ENCODE measurements at regions not wholly inside any gene's neighbourhood (a gene's known extent, or its start where the extent isn't known, plus 50 kb on each side); places are given as distances from the start of the nearest gene placed in this dataset.

GRCh38 chr7:88490874-88491273 lies 184.2 kb upstream of the STEAP4 start:
- Histone ChIP-seq H3K9ac (replicated peaks; ENCODE audit: extremely low read depth, insufficient read depth, low read length) (no peak overlapping the region), H3K36me3 (ENCODE audit: control insufficient read depth in 2 of 2, extremely low read depth in 1 of 2, insufficient read depth in 2 of 2, low read length in 2 of 2) (no peaks in the 10 kb centered on the region), H2AFZ (ENCODE audit: low read depth, low read length) (no peak overlapping the region), H3K27ac (ENCODE audit: insufficient read depth, low read depth, low read length) (no peak overlapping the region), H4K20me1 (replicated peaks; ENCODE audit: control insufficient read depth, extremely low read depth, insufficient read depth, low read length) (no peaks in the 10 kb centered on the region), H3K27me3 (ENCODE audit: control insufficient read depth in 2 of 2, insufficient read depth in 2 of 2, low read length in 2 of 2) (no peaks in the 10 kb centered on the region), H3K9me3 (replicated peaks; ENCODE audit: control insufficient read depth, insufficient read depth, low read length) (no peaks in the 10 kb centered on the region), H3K79me2 (ENCODE audit: control insufficient read depth, insufficient read depth, low read length) (no peaks in the 10 kb centered on the region), H3K4me3 (replicated peaks in 1 of 3; ENCODE audit: insufficient read depth in 1 of 3, low read depth in 1 of 3, low read length in 3 of 3) (no peak overlapping the region), H3K4me1 (ENCODE audit: control insufficient read depth, extremely low read depth, insufficient read depth, low read length) (no peaks in the 10 kb centered on the region), H3K9me1 (replicated peaks; ENCODE audit: control insufficient read depth, extremely low read depth, insufficient read depth, low read length) (no peaks in the 10 kb centered on the region), H3K4me2 (ENCODE audit: insufficient read depth, low read length) (no peak overlapping the region)
- intact Hi-C loops (cut with micrococcal nuclease): no loop called here
- DNase-seq (ENCODE audit: low read depth, low spot score) (no peak), FAIRE-seq (no peak)
- ChIA-PET CTCF (no interaction called here), POLR2A (no interaction called here)
- BruUV-seq (replicated peaks): no TSS peak
- TF ChIP-seq FOS (IDR thresholded peaks at IDR 0.05; ENCODE audit: borderline replicate concordance, insufficient read depth, low read length) (no peak), CTCF (IDR thresholded peaks at IDR 0.05; ENCODE audit: extremely low read depth in 1 of 2, insufficient read depth in 1 of 2, low read depth in 1 of 2, low read length in 2 of 2) (no peak), POLR2AphosphoS5 (IDR thresholded peaks at IDR 0.05; ENCODE audit: insufficient read depth, low read depth, low read length) (no peak), POLR2A (IDR thresholded peaks at IDR 0.05; ENCODE audit: low read depth, low read length) (no peak), JUN (IDR thresholded peaks at IDR 0.05; ENCODE audit: borderline replicate concordance, insufficient read depth, insufficient read length, low read depth) (no peak), MAX (IDR thresholded peaks at IDR 0.05; ENCODE audit: insufficient read depth, insufficient read length) (no peak), GATA2 (IDR thresholded peaks at IDR 0.05; ENCODE audit: insufficient read depth, insufficient read length, low read depth, low read length) (no peak), EZH2 (IDR thresholded peaks at IDR 0.05; ENCODE audit: borderline replicate concordance, low read depth, low read length, severe bottlenecking) (no peak), MYC (IDR thresholded peaks at IDR 0.05; ENCODE audit: low read depth, low read length) (no peak)
- dilution Hi-C loops (cut with MboI; ENCODE audit: extremely low pct_ligation_motif_present, low sequenced_read_pairs): no loop called here
